ENCODE measurements at regions not wholly inside any gene's neighbourhood (a gene's known extent, or its start where the extent isn't known, plus 50 kb on each side); places are given as distances from the start of the nearest gene placed in this dataset.

- DNase-seq, result no peak
Measured at GRCh38 chr11:106464728-106465127, 387.3 kb downstream of the AASDHPPT start.

DNA sequence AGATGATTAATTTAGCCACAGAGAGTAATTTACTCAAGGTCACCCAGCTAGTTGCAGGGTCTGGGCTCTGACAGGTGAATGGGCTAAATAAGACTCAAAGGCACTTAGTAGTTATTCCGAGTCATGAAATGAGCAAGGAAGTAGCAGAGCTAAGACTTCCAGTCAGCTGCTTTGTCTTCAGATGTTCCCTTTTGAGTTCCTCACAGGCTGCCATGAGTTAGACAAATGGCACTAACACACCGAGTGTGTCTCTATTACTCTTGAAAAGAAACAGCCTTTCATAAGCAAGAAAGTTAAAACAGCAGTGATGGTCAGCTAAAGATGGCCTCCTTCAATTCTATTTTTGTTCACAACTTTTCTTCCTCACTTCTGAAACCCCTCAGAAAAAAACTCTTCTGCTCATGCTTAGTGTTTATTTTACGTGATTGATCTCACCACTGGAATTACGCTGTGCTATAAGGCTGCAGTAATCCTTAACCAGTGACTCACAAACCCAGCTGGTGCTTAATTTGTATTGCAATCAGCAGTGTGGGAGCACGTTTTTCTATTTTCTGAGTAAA lies 389.1 kb downstream of the AASDHPPT start:
- DNase-seq, result no peak

GRCh38 chr11:106467501-106467900 lies 390.0 kb downstream of the AASDHPPT start:
- DNase-seq, result no peak

- no peak for DNase-seq
Measured at GRCh38 chr11:106468086-106468485, 390.6 kb downstream of the AASDHPPT start.

GRCh38 chr11:106468531-106468930 lies 391.1 kb downstream of the AASDHPPT start:
- no peak for DNase-seq

DNA sequence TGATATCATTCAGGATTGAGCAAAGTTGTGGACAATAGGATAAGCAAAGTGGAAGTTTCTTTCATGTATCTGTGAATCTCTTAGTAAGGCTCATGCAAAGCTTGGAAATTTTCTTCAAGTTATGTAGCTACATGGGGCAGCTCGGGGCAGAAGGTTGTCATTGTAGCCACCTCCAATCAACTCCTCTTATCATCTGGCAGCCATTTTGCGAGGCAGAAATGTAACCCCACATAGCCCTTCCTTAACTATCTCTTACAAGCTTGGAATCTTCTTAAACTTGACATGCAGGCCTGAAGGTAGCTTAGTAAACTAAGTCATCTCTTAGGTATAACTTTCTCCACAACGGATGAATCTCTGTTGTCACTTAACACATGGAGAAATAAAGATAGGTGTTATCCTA lies 392.8 kb downstream of the AASDHPPT start:
- DNase-seq, result no peak

- DNase-seq, result no peak
Measured at GRCh38 chr11:106471276-106471675, 393.8 kb downstream of the AASDHPPT start.

- DNase-seq, result no peak
Measured at GRCh38 chr11:106473089-106473722, 395.7 kb downstream of the AASDHPPT start.

GRCh38 chr11:106474274-106474673 lies 396.8 kb downstream of the AASDHPPT start:
- no peak for DNase-seq

DNA sequence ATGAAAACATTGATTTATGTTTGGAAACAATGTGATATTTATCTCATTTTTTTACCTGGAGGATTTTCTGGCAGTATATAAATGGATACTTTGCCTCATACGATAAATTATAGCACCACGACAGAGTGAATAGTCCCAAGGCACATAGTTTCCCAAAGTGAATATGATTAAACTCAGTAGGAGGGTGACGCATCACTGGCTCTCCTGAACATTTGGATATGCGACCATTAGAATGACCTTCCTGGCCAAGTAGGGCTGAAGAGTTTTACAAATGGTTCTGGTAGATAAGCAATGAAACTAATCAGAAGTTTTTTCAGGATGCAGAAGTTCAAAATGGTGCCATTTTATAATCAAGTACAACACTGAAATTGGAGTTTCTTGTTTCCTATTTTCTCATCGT lies 397.7 kb downstream of the AASDHPPT start:
- no peak for DNase-seq

GRCh38 chr11:106477776-106478175 lies 400.3 kb downstream of the AASDHPPT start:
- DNase-seq, result no peak

GRCh38 chr11:106479646-106480045 lies 402.2 kb downstream of the AASDHPPT start:
- no peak for DNase-seq

DNA sequence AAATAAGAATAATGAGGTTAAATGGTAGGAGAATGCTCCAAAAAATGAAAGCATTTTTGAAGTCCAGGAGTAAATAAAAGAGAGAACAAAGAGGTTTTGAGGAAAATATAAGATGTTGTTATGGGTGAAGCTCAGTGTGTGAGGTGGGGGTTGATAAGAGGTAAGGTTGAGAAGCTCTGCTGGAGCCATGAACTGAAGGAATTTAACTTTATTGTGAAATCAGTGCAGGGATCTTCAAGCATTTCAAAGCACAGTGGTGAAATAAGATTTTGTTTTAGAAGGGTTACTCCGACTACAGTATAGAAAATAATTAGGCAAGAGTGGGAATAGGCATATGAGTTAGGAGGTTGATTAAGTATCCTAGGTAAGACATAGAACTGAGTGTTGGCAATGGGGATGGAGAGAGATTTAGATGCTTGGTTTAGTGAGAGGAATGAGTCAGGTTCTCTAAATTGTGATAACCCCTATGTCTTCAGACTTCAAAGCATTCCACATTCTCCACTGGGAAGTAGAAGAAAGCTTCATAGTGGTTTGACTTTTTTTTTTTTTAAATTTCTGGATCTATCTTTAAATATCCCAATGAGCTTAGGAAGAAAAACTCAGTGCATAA lies 403.2 kb downstream of the AASDHPPT start:
- no peak for DNase-seq

DNA sequence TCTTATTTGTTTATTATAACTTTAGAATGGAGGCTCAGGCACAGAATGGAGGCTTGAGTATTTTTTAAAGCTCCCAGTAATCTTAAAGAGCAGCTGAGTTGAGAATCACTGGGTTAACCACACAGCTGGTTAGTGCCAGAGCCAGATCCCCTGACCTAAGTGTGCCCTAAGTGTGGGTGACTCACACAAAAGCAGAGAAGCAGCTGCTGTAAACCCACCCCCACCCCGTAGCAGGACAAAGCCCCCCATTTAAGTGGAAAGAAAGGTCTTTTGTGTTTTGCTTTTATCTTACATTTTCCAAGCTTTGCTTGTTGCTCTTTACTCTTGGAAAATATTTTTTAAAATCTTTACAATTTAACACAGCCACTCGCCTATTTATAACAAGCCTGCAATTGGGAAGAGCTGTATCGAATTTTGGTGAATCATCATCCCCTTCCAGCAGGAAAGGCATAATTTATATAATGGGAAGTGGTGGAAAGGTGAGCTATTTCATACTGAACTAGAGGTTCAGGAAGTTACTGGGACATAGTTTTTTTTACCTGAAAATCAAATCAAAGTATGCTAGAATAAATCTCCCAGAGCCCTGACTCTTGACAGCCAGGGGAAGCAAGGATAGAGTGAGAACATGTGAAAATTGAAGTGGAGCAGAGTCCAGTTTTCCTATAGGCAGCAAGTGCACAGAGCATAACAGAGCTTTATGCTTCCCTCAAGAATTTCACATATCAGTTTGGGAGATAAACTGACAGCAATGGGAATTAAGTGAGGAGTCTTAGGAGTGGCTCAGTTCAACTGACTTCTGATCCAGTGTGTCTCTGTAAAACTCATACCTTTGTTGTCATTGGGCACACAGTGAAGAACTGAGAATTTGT lies 405.7 kb downstream of the AASDHPPT start:
- DNase-seq, result no peak

- no peak for DNase-seq
Measured at GRCh38 chr11:106491751-106492150, 414.3 kb downstream of the AASDHPPT start.

DNA sequence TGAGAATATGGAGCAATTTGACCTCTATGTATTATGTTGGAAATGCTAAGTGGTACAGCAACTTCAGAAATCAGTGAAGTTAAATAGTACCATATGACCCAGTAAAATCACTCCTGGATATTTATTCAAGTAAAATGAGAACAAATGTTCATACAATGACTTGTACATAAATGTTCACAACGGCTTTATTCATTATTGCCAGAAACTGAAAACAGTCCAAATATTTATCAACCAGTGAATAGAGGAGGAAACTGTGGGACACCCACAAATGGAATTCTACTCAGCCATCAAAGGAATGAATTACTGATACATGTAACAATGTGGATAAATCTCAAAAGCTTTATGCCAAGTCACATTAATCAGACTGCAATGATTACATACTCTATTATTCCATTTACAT lies 416.3 kb downstream of the AASDHPPT start:
- no peak for DNase-seq

DNA sequence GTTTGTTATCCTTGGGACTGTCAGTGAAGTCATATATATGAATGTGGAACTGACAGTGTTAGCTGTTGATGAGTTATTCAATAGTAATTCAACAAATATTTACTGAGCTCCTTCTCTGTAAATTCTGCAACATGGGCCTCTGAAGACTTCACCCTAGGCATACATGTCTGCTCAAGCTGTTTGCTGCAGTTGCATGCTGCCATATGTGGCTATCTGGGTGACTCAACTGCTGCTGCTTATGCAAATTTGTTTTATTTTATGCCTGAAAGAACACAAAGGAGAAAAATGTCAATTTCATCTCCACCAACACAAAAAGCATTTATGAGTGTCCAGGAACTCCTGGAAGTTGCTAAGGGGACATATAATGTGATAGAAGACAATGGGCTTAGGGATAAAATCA lies 417.6 kb downstream of the AASDHPPT start:
- DNase-seq, result no peak

DNA sequence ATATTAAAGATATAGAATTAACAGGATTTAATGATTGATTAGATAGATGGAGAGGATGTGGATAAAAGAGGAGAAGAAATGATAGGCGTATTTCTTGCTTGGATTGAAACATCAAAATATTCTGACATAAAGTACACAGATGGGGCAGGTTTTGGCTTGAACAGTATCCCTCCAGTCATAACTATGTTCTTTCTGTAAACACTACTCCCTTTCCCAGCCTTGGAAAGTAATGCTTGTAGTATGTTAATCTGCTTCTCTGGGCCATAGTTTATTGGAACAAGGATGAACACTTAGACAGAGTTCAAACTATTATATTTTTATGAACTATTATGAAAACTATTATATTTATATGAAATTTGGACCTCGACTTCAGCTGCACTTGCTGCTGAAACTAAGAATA lies 419.2 kb downstream of the AASDHPPT start:
- DNase-seq, result no peak

GRCh38 chr11:106497321-106497720 lies 419.9 kb downstream of the AASDHPPT start:
- DNase-seq, result no peak

GRCh38 chr11:106497822-106498221 lies 420.4 kb downstream of the AASDHPPT start:
- DNase-seq, result no peak

- DNase-seq, result no peak
Measured at GRCh38 chr11:106503901-106504300, 426.4 kb downstream of the AASDHPPT start.

DNA sequence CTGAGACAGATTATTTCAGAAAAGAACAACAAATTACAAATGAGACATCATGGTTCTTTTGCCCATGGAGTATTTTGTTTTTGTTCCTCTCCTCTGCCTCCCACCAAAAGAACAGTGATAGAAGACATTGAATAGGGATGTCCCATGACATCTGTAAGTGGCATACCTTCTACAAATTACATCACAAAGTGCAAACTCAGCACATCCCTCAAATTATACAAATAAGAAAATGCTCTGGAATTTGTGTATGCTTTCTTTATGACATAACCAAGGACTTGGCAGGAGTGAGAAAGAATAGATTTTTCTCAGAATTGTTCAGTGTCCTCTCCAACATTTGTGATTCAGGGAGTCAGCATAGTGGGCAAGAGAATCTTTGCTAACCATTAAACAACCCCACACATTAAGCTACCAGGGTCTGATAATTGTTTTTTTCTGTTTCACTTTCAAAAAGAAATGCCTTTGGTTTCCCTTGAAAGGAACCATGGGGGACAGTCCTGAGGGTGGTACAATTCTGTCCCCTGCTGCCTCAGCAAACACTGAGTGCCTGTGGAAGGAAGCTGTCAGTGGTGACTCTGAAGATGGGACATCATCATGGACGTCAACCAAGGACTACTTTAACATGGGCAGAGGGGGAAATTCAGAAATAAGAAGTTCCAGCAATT lies 430.3 kb downstream of the AASDHPPT start:
- DNase-seq, result no peak

DNA sequence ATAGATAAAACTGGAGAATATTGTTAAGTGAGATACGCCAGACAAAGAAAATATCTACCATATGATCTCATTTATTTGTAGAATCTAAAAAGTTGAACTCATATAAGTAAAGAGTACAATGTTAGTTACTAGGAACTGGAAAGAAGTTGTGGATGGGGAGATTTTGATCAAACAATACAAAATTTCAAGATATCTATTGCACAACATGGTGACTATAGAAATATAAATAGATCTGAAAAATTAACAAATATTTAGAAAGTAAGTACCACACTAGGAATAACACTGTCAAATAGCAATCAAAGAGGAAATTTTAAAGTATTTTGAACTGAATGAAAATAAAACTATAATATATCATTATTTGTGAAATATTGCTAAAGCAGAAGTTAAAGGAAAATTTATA lies 437.2 kb downstream of the AASDHPPT start:
- DNase-seq, result no peak
